ENCODE measurements at regions not wholly inside any gene's neighbourhood (a gene's known extent, or its start where the extent isn't known, plus 50 kb on each side); places are given as distances from the start of the nearest gene placed in this dataset.
A peak's percentile ranks its signal among the peaks of the same experiment; 100 is the strongest.

GRCh38 chr7:127447326-127447945, 54.9 kb upstream of the ZNF800 start:
- TF ChIP-seq POLR2A (IDR thresholded peaks at IDR 0.05) = no peak
- peak in 4 of 7 experiments; percentile 3 to 30 (median 20) for TF ChIP-seq CTCF (IDR thresholded peaks at IDR 0.05)

Measured in body of pancreas (tissue), 4 donors.